Gastrocnemius medialis (tissue), 4 donors: ENCODE measurements at regions not wholly inside any gene's neighbourhood (a gene's known extent, or its start where the extent isn't known, plus 50 kb on each side); places are given as distances from the start of the nearest gene placed in this dataset.

Experiments
- ATAC-seq, 2 donors: fragments of 150-250 bp; one replicate each; pipeline ENCODE4 v1.9.1; 2016
- DNase-seq, 2 donors: peaks; one replicate each; pipeline ENCODE4 v3.0.0-alpha.2; 2019
- H3K27ac ChIP-seq, 4 donors: fragments of 200-600 bp; sonication (generic); 1 replicate in 1 of 4; 2 replicates in 3 of 4; pipeline ENCODE4 v1.5.1; 2016 to 2018; ENCODE audit warnings: mild to moderate bottlenecking in 2 of 4, moderate library complexity in 1 of 4
- H3K27me3 ChIP-seq, 3 donors: fragments of 200-600 bp; sonication (generic) in 2 of 3; 1 replicate in 1 of 3; 2 replicates in 2 of 3; pipeline versions ENCODE4 v1.5.1 to v1.6.0; 2016 to 2019; ENCODE audit warnings: mild to moderate bottlenecking in 1 of 3, moderate library complexity in 1 of 3
- H3K36me3 ChIP-seq, 2 donors: fragments of 200-600 bp; sonication (generic) in 1 of 2; one replicate each; pipeline ENCODE4 v1.5.1; 2017 to 2018
- H3K4me1 ChIP-seq, 2 donors: fragments of 200-600 bp; sonication (generic) in 1 of 2; one replicate each; pipeline ENCODE4 v1.5.1; 2016 to 2017; ENCODE audit warnings: mild to moderate bottlenecking in 2 of 2
- H3K4me3 ChIP-seq, 4 donors: fragments of 200-600 bp; sonication (generic) in 3 of 4; 1 replicate in 1 of 4; 2 replicates in 3 of 4; pipeline ENCODE4 v1.5.1; 2016 to 2019; ENCODE audit warnings: mild to moderate bottlenecking in 2 of 4
- H3K9me3 ChIP-seq, 3 donors: fragments of 200-600 bp; sonication (generic) in 2 of 3; 1 replicate in 1 of 3; 2 replicates in 2 of 3; pipeline ENCODE4 v1.5.1; 2016 to 2019
- POLR2A ChIP-seq, 2 donors: fragments of 450-650 bp; IDR thresholded peaks; one replicate each; pipeline ENCODE4 v1.6.1; 2017; ENCODE audit warnings: antibody characterized with exemption in 2 of 2, mild to moderate bottlenecking in 2 of 2, moderate library complexity in 2 of 2
- in situ Hi-C, 4 donors: fragments of 200-750 bp; cut with MboI; loops; one replicate each; pipeline versions ENCODE4 v1.15.0 to v1.8.0; 2017; ENCODE audit warnings: low sequenced_read_pairs in 4 of 4
- intact Hi-C: fragments of 100-400 bp; cut with DNase I; formaldehyde crosslinking; loops from one replicate; pipeline ENCODE4 v1.15.1; 2023; ENCODE audit warnings: low total_unique reads
- TF ChIP-seq, protein P1 (sequence below), 5 experiments: fragments of 450-650 bp in 3 of 5; fragments of 200-600 bp in 2 of 5; sonication (generic) in 2 of 5; IDR thresholded peaks in 4 of 5; conservative IDR thresholded peaks in 1 of 5; 1 replicate in 4 of 5; 2 replicates in 1 of 5; pipeline ENCODE4 v1.5.1; 2016 to 2019; ENCODE audit warnings: antibody characterized with exemption in 5 of 5, mild to moderate bottlenecking in 3 of 5, moderate library complexity in 3 of 5

DNA sequence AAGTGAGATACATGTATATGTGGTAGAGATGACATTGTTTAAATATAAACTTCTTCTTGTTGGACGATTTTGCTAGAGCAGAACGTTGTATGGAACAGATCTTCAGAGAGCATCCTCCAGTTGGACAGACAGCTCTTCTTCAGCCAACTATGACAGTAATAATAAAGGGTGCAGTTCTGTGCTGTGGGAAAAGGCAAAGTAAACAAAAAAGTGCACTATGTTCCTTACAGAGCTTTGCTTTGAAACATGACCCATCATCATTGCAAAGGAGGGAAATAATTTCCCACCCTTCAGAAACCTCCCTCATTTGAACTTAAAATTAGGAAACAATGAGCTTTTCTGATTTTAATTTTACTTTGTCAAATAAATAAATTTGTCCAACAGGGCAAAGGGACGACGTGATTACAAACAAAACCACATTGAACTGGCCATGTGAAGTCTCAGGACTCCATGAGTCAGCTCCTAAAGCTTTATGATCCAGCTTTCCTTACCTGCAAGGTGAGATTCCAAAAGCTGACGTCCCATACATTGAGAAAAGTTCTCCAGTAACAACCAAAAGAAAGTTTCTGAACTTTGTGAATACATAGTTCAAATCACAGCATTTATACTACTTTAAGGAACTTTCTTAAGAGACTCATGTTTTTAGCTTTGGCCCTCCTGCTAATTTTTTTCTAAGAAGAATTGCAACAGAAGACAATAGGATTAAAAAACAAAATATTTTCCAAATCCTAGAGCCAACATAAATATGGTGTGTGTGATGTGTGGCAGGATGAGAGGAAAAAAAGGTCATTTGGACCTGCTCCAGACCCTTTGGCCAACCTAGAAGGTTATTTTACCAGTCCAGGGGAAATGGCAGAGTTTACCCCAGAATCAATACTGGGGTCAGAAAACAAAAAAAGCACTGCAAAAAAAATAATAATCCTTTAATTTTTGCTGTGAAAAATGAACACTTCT, 565.4 kb upstream of the NRP1 start:
- Histone ChIP-seq H3K4me1 (peaks cover 5 to 17% of the 10 kb centered on the region in 2 donors), H3K27ac (peak overlapping the region in 2 of 4 donors; percentile 15 to 54), H3K4me3 (no peak overlapping the region), H3K27me3 (no peaks in the 10 kb centered on the region), H3K36me3 (no peaks in the 10 kb centered on the region), H3K9me3 (no peaks in the 10 kb centered on the region)
- TF ChIP-seq POLR2A (IDR thresholded peaks at IDR 0.05): no peak
- TF ChIP-seq, protein P1, sequence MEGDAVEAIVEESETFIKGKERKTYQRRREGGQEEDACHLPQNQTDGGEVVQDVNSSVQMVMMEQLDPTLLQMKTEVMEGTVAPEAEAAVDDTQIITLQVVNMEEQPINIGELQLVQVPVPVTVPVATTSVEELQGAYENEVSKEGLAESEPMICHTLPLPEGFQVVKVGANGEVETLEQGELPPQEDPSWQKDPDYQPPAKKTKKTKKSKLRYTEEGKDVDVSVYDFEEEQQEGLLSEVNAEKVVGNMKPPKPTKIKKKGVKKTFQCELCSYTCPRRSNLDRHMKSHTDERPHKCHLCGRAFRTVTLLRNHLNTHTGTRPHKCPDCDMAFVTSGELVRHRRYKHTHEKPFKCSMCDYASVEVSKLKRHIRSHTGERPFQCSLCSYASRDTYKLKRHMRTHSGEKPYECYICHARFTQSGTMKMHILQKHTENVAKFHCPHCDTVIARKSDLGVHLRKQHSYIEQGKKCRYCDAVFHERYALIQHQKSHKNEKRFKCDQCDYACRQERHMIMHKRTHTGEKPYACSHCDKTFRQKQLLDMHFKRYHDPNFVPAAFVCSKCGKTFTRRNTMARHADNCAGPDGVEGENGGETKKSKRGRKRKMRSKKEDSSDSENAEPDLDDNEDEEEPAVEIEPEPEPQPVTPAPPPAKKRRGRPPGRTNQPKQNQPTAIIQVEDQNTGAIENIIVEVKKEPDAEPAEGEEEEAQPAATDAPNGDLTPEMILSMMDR (IDR thresholded peaks at IDR 0.05 in 4 of 5, conservative IDR thresholded peaks at IDR 0.05 in 1 of 5): no peak
- DNase-seq (no peak), ATAC-seq (peak in 1 of 2 donors; percentile 66)
- intact Hi-C loops: no loop called here
- in situ Hi-C loops: no loop called here

DNA sequence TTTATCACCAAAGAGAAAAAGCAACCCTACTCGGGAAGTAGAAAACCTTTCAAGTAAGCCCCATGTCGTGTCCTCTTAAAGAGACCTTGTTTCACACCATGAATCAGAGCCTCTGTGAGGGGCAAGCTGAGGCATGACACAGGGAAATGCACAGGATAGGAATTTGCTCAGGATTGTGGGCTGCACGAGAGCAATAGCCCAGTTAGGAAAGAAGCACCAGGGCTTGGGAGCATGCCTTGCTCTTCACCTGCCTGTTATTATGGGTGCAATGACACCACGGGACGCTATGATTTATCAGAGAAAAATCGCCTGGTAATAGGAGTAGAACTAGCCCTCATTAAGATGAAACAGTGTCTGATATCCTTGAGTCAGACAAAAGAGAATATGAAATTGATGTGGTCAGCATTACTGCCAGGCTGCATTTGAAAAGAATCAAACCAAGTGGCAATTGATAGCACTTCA, 562.9 kb upstream of the NRP1 start:
- Histone ChIP-seq H3K36me3 (no peaks in the 10 kb centered on the region), H3K9me3 (no peaks in the 10 kb centered on the region), H3K4me1 (peaks cover 5 to 20% of the 10 kb centered on the region in 2 donors), H3K27ac (peak overlapping the region in 1 of 4 donors; percentile 55), H3K27me3 (no peaks in the 10 kb centered on the region), H3K4me3 (no peak overlapping the region)
- in situ Hi-C loops: no loop called here
- TF ChIP-seq, protein P1 (IDR thresholded peaks at IDR 0.05 in 4 of 5, conservative IDR thresholded peaks at IDR 0.05 in 1 of 5): no peak
- no peak for TF ChIP-seq POLR2A (IDR thresholded peaks at IDR 0.05)
- DNase-seq (peak in 1 of 2 donors; percentile 32), ATAC-seq (peak in 1 of 2 donors; percentile 90)
- intact Hi-C loops: no loop called here

DNA sequence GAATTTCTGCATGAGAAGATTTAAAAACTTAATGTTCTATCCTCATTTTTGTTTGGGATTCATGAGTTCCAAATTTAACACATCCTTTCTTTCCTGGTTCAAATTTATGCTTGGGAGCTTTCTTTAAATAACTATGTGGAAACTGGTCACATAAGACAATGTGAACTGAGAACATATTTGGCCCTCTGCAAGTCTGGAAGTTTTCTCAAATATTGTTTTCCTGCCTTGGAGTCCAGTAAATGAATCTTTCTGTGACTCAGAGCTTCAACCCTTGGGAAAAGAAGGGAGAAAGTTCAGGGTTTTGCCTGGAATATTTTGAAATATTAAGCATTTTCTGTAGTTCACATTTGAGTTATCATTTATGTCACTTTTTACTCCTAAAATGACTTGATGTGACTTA, 559.0 kb upstream of the NRP1 start:
- ATAC-seq (peak; percentile 49 to 64), DNase-seq (no peak)
- TF ChIP-seq, protein P1 (IDR thresholded peaks at IDR 0.05 in 4 of 5, conservative IDR thresholded peaks at IDR 0.05 in 1 of 5): no peak
- no peak for TF ChIP-seq POLR2A (IDR thresholded peaks at IDR 0.05)
- no peaks in the 10 kb centered on the region for H3K9me3 ChIP-seq
- no peaks in the 10 kb centered on the region for H3K27me3 ChIP-seq
- intact Hi-C loops: no loop called here
- H3K27ac ChIP-seq: peak overlapping the region in 2 of 4 donors; percentile 0 to 50
- no peak overlapping the region for H3K4me3 ChIP-seq
- no peaks in the 10 kb centered on the region for H3K36me3 ChIP-seq
- H3K4me1 ChIP-seq: peaks cover 0 to 10% of the 10 kb centered on the region in 2 donors
- in situ Hi-C loops: no loop called here

DNA sequence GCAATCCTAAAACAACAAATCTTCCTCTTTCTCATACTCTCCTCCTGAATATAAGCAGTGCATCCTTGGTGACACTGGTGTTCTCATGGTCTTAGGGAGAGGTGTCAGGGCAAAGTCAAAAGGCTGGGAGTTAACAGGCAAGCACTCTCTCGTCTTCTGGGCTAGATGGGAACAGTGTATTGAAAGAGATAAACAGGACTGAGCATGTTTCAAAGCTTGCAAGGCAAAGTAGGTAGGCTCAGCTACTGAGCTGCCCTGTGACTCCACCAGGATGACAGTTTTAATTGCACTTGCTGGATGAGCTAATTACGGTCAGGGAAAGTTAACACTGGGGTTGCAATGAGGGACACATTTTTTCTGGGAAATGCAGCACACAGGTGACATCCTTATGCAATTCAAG, 554.9 kb upstream of the NRP1 start:
- intact Hi-C loops: no loop called here
- in situ Hi-C loops: no loop called here
- H3K36me3 ChIP-seq: no peaks in the 10 kb centered on the region

More for the DNA sequence above, 554.9 kb upstream of the NRP1 start:
- no peak overlapping the region for H3K4me3 ChIP-seq
- H3K27ac ChIP-seq: no peak overlapping the region
- TF ChIP-seq, protein P1 (IDR thresholded peaks at IDR 0.05 in 4 of 5, conservative IDR thresholded peaks at IDR 0.05 in 1 of 5): no peak
- no peak for DNase-seq
- no peaks in the 10 kb centered on the region for H3K27me3 ChIP-seq
- no peak for ATAC-seq
- H3K9me3 ChIP-seq: no peaks in the 10 kb centered on the region
- peaks cover 0 to 3% of the 10 kb centered on the region in 2 donors for H3K4me1 ChIP-seq
